HG03442 (cell line): ENCODE measurements at regions not wholly inside any gene's neighbourhood (a gene's known extent, or its start where the extent isn't known, plus 50 kb on each side); places are given as distances from the start of the nearest gene placed in this dataset.
"Not testable (repeated sequence)": the region's sequence is repeated elsewhere in the genome, so short reads cannot be mapped to it uniquely, and the experiment has no call there.

Source experiments
- ATAC-seq: cut with Tn5 transposase; IDR thresholded peaks from one replicate; pipeline ENCODE4 v1.9.1; 2021; ENCODE audit warnings: mild to moderate bottlenecking, moderate library complexity; ENCODE audit not compliant: unreplicated experiment

GRCh38 chr6:57708061-57708460 is 390.6 kb downstream of the PRIM2 start:
- not testable (repeated sequence) for ATAC-seq

- ATAC-seq, result not testable (repeated sequence)
Observed at GRCh38 chr6:57722546-57722945, 405.1 kb downstream of the PRIM2 start.

GRCh38 chr6:57723815-57724401 is 406.5 kb downstream of the PRIM2 start:
- not testable (repeated sequence) for ATAC-seq

GRCh38 chr6:57729407-57729806 is 412.0 kb downstream of the PRIM2 start:
- not testable (repeated sequence) for ATAC-seq

GRCh38 chr6:57730726-57731125 is 413.3 kb downstream of the PRIM2 start:
- not testable (repeated sequence) for ATAC-seq

- ATAC-seq, result not testable (repeated sequence)
Observed at GRCh38 chr6:57747716-57748115, 430.3 kb downstream of the PRIM2 start.

GRCh38 chr6:57759850-57760249 is 442.4 kb downstream of the PRIM2 start:
- not testable (repeated sequence) for ATAC-seq

- not testable (repeated sequence) for ATAC-seq
Observed at GRCh38 chr6:57792720-57793397, 475.4 kb downstream of the PRIM2 start.

- ATAC-seq, result not testable (repeated sequence)
Observed at GRCh38 chr6:57793398-57793762, 475.9 kb downstream of the PRIM2 start.

- ATAC-seq, result not testable (repeated sequence)
Observed at GRCh38 chr6:57799703-57800479, 482.5 kb downstream of the PRIM2 start.

- not testable (repeated sequence) for ATAC-seq
Observed at GRCh38 chr6:57808581-57808980, 491.2 kb downstream of the PRIM2 start.

- not testable (repeated sequence) for ATAC-seq
Observed at GRCh38 chr6:57809454-57809853, 492.0 kb downstream of the PRIM2 start.

- not testable (repeated sequence) for ATAC-seq
Observed at GRCh38 chr6:57813271-57814075, 496.0 kb downstream of the PRIM2 start.

GRCh38 chr6:57815826-57816225 is 498.4 kb downstream of the PRIM2 start:
- ATAC-seq, result not testable (repeated sequence)

GRCh38 chr6:57821325-57821724 is 503.9 kb downstream of the PRIM2 start:
- not testable (repeated sequence) for ATAC-seq

GRCh38 chr6:57822448-57822847 is 505.0 kb downstream of the PRIM2 start:
- ATAC-seq, result not testable (repeated sequence)

GRCh38 chr6:57822896-57823358 is 505.5 kb downstream of the PRIM2 start:
- no peak for ATAC-seq

- ATAC-seq, result not testable (repeated sequence)
Observed at GRCh38 chr6:57837622-57838209, 520.3 kb downstream of the PRIM2 start.

GRCh38 chr6:57841551-57841950 is 524.1 kb downstream of the PRIM2 start:
- ATAC-seq, result not testable (repeated sequence)

GRCh38 chr6:57853745-57854407 is 536.4 kb downstream of the PRIM2 start:
- ATAC-seq, result not testable (repeated sequence)
